NCI-H460 (cell line): ENCODE measurements at regions not wholly inside any gene's neighbourhood (a gene's known extent, or its start where the extent isn't known, plus 50 kb on each side); places are given as distances from the start of the nearest gene placed in this dataset.
"Not testable (repeated sequence)": the region's sequence is repeated elsewhere in the genome, so short reads cannot be mapped to it uniquely, and the experiment has no call there.

Source experiments
- DNase-seq: peaks from one replicate; pipeline ENCODE4 v3.0.0-alpha.2; 2016; ENCODE audit warnings: low read depth; ENCODE audit errors: extremely low read depth

DNA sequence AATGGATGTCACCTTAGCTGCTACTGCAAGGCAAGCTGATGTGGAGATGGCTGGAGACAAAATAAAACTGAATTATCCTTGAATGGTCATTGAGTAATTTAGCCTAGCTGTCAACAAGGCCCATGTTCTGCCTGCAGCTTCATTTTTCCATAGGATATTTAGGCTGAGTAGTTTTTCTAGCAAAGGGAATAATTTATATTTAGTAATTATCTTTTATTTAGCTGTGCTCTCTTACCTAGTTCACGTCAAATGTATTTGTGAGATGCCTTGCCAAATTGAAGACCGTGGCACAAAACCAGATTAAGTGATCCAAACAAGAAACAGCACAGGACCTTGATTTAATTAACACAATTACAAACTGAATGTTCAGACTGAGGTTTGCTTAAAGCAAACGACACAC, 77.4 kb upstream of the CEP162 start:
- DNase-seq, result no peak

DNA sequence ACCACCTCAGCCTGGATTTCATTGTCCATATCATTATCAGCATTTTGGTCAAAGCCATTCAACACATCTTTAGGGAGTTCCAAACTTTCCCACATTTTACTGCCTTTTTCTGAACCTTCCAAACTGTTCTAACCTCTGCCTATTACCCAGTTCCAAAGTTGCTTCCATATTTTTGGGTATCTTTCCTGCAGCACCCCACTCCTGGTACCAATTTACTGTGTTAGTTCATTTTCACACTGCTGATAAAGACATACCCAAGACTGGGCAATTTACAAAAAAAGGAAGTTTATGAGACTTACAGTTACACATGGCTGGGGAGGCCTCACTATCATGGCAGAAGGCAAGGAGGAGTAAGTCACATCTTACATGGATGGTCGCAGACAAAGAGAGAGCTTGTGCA, 63.6 kb upstream of the CEP162 start:
- not testable (repeated sequence) for DNase-seq

DNA sequence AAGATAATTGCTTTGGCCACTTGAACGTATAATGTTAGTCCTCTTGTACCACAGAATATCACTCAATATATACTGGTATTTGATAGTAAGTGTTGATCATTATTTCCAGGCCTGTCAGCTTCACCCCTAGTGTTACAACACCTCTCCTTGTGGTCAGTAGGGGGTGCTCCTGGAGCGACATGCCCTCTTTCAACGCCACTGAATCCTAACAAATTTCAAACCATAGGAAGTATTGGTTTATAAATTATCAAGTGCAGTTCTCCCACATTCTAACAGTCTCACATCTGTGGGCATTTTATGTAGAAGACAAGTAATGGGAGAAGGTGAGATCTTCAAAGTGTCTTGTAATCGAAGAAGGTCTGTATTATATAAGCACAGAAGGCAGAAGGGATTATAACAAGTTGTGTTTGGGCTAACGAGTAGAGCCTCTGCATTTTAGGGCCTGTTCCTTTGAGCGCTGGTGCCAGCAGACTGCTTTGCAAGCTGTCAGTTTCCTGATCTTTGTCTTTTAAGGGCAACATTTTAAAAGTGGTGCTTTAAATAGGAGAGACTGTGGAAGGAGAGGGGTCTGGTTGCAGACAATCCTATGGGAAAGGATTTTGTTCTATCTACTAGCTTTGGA, 57.1 kb upstream of the CEP162 start:
- DNase-seq, result no peak

DNA sequence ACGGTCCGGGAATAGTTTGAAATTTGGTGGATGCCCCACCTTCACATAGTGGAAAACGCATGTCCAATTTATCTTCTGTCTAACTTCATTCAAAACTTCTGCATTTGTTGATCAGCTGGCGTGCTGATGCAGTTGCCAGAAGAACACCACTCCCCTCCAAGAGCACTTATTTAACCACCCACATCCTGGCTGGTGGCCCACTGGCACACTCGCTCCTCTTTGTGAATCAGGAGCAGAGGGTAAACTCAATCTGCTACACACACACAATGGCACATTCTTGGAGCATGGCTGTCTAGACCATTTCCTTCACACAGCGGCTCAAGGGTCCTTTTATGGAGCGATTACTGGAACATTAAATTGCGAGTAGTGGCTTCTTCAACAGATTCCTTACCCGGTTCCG, 55.1 kb upstream of the CEP162 start:
- no peak for DNase-seq

DNA sequence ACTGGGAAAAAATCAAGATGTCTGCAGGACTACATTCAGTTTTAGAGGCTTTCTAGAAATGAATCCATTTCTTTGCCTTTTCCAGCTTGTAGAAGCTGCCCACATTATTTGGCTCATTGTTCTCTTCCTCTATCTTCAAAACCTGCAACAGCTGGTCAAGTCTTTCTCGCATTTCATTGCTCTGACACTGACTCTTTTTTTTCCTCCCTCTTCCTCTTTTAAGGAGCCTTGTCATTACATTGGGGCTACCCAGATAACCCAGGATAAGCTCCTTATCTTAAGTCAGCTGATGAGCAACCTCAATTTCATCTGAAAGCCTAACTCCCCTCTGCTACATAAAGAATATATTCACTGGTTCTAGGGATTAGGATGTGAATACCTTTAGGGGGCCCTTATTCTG, 53.2 kb upstream of the CEP162 start:
- no peak for DNase-seq

DNA sequence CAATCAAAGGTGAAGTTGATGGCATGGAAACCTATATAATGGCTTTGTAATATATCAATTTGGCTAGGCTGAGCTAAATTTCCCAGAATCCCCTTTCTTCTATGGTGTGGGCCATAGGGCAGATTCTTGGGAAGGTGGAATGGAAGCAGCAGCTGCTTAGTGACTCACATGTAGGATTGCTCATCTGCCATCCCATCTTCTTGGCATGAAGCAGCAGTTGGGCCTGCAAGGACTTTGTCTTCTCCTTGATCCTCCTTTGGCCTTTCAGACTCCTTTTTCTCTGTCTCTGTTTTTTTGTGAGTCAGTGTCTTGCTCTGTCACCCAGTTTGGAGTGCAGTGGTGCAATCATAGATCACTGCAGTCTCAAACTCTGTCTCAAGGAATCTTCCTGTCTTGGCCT, 52.6 kb upstream of the CEP162 start:
- no peak for DNase-seq

DNA sequence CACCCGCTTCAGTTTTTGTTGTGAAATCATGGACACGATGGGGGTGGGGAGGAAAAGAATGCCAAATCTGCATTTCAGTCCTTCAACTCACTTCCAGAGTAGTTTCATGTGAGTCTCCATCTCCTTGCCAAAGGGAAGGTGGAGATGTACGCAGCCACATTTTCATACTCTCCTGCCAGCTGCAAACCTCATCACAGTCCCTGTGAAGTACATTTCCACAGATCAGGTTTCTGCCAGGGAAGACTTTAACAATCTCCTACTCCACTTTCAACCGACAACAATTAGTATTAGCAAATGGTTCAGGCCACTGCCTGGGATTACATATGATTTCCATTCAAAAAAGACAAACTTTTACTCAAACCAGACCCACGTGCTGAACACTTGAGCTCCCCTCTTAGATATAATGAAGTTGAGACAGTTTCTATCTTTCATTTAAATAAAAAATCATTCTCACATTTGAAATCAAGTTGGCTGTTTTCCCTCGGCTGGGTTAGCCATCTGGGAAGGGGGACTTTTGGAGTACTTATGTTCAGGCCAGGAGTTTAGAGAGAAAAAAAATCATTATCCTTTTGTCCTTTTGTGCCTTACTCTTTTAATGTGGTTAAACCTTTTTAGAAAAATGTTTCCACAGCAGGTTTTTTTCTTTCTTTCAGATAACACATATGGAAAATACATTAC, 51.0 kb upstream of the CEP162 start:
- no peak for DNase-seq
